HepG2 (cell line): ENCODE measurements at regions not wholly inside any gene's neighbourhood (a gene's known extent, or its start where the extent isn't known, plus 50 kb on each side); places are given as distances from the start of the nearest gene placed in this dataset.

Experiments used
- KLF16 ChIP-seq, 2 experiments: sonication (generic) in 1 of 2; formaldehyde crosslinking in 1 of 2; IDR thresholded peaks; 2 replicates each; pipeline versions ENCODE4 v1.6.1 to v1.8.0; 2016 to 2023; ENCODE audit warnings: missing genetic modification reagents in 2 of 2, missing compliant biosample characterization in 1 of 2
- PREB ChIP-seq: sonication (generic); formaldehyde crosslinking; IDR thresholded peaks from 2 replicates; pipeline ENCODE4 v1.4.0; 2020; ENCODE audit warnings: missing genetic modification reagents
- SUZ12 ChIP-seq: fragments of 150-350 bp; IDR thresholded peaks from 2 replicates; pipeline ENCODE4 v1.6.1; 2014; ENCODE audit warnings: low read depth, low read length
- ZHX1 ChIP-seq: sonication (generic); formaldehyde crosslinking; IDR thresholded peaks from 2 replicates; pipeline ENCODE4 v1.8.1; 2022; ENCODE audit warnings: low read depth, mild to moderate bottlenecking, missing genetic modification reagents
- ZNF790 ChIP-seq: sonication (generic); formaldehyde crosslinking; IDR thresholded peaks from 2 replicates; pipeline ENCODE4 v1.8.0; 2022; ENCODE audit warnings: missing genetic modification reagents, mild to moderate bottlenecking, borderline replicate concordance

- TF ChIP-seq SUZ12 (no peak), PREB (CRISPR knock-in tag) (no peak), KLF16 (CRISPR knock-in tag; IDR thresholded peaks at IDR 0.05) (no peak), ZNF790 (CRISPR knock-in tag) (no peak), ZHX1 (CRISPR knock-in tag) (no peak)
Observed at GRCh38 chr11:93940395-93940794, 80.8 kb upstream of the HEPHL1 start.
